Gastroesophageal sphincter (tissue), 4 donors: ENCODE measurements at regions not wholly inside any gene's neighbourhood (a gene's known extent, or its start where the extent isn't known, plus 50 kb on each side); places are given as distances from the start of the nearest gene placed in this dataset.

ENCODE experiments used
- ATAC-seq: fragments of 150-250 bp; one replicate; pipeline ENCODE4 v1.9.1; 2016; ENCODE audit warnings: mild to moderate bottlenecking, moderate library complexity
- H3K27ac ChIP-seq, 4 donors: fragments of 200-600 bp; sonication (generic) in 3 of 4; 1 replicate in 3 of 4; 2 replicates in 1 of 4; pipeline ENCODE4 v1.5.1; 2016 to 2019
- H3K27me3 ChIP-seq: fragments of 200-600 bp; sonication (generic); one replicate; pipeline ENCODE4 v1.5.1; 2019
- H3K36me3 ChIP-seq, 2 donors: fragments of 200-600 bp; sonication (generic); one replicate each; pipeline ENCODE4 v1.5.1; 2019; ENCODE audit warnings: control low read depth in 1 of 2
- H3K4me1 ChIP-seq, 3 donors: fragments of 200-600 bp; sonication (generic); 1 replicate in 2 of 3; 2 replicates in 1 of 3; pipeline ENCODE4 v1.5.1; 2016 to 2019; ENCODE audit warnings: control low read depth in 2 of 3
- H3K4me3 ChIP-seq, 2 donors: fragments of 200-600 bp; sonication (generic); one replicate each; pipeline ENCODE4 v1.5.1; 2019; ENCODE audit warnings: mild to moderate bottlenecking in 1 of 2, moderate library complexity in 1 of 2
- H3K9me3 ChIP-seq, 3 donors: fragments of 200-600 bp; sonication (generic); one replicate each; pipeline ENCODE4 v1.5.1; 2017 to 2019; ENCODE audit warnings: control low read depth in 2 of 3
- CTCF ChIP-seq, 4 experiments: fragments of 200-600 bp in 2 of 4; fragments of 450-650 bp in 2 of 4; sonication (generic) in 1 of 4; IDR thresholded peaks; one replicate each; pipeline ENCODE4 v1.5.1; 2017 to 2019; ENCODE audit warnings: antibody characterized with exemption in 4 of 4, mild to moderate bottlenecking in 2 of 4, moderate library complexity in 2 of 4
- EP300 ChIP-seq: sonication (generic); formaldehyde crosslinking; IDR thresholded peaks from one replicate; pipeline ENCODE4 v1.6.1; 2017; ENCODE audit warnings: antibody characterized with exemption, mild to moderate bottlenecking
- POLR2A ChIP-seq, 2 donors: fragments of 450-650 bp; IDR thresholded peaks; one replicate each; pipeline ENCODE4 v1.6.1; 2017; ENCODE audit warnings: antibody characterized with exemption in 2 of 2, mild to moderate bottlenecking in 2 of 2, moderate library complexity in 1 of 2
- POLR2AphosphoS5 ChIP-seq: sonication (generic); formaldehyde crosslinking; IDR thresholded peaks from one replicate; pipeline ENCODE4 v1.6.1; 2017; ENCODE audit warnings: antibody characterized with exemption
- WGBS, 2 donors: methylation state at CpG; one replicate each; pipeline ENCODE4 v1.1.5; 2018; ENCODE audit warnings: low coverage in 1 of 2; 5-methylcytosine and 5-hydroxymethylcytosine counted together

- no peak for ATAC-seq
- H3K36me3 ChIP-seq, result no peaks in the 10 kb centered on the region
- no peaks in the 10 kb centered on the region for H3K27me3 ChIP-seq
- H3K4me1 ChIP-seq, result no peaks in the 10 kb centered on the region
- WGBS, 2 donors, result 55 to 57% methylated on average over 5 of the region's 5 CpGs
- no peak overlapping the region for H3K27ac ChIP-seq
- H3K4me3 ChIP-seq, result no peak overlapping the region
- TF ChIP-seq POLR2A (IDR thresholded peaks at IDR 0.05) (no peak), POLR2AphosphoS5 (no peak)
- peaks cover 0 to 5% (median 0%) of the 10 kb centered on the region in 3 donors for H3K9me3 ChIP-seq
Measured at GRCh38 chr20:20929341-20929740, 176.8 kb downstream of the LINC00237 start.

GRCh38 chr20:20926222-20926905, 179.8 kb downstream of the LINC00237 start:
- Histone ChIP-seq H3K9me3 (peaks cover 0 to 5% (median 0%) of the 10 kb centered on the region in 3 donors), H3K4me1 (no peaks in the 10 kb centered on the region), H3K4me3 (no peak overlapping the region), H3K27ac (no peak overlapping the region), H3K36me3 (no peaks in the 10 kb centered on the region), H3K27me3 (no peaks in the 10 kb centered on the region)
- 75% methylated on average over 2 of the region's 8 CpGs; no CpG with 5 or more reads in 1 of the 2 donors for WGBS, 2 donors
- no peak for ATAC-seq
- TF ChIP-seq POLR2AphosphoS5 (no peak), EP300 (no peak), POLR2A (IDR thresholded peaks at IDR 0.05) (no peak), CTCF (IDR thresholded peaks at IDR 0.05) (no peak)

DNA sequence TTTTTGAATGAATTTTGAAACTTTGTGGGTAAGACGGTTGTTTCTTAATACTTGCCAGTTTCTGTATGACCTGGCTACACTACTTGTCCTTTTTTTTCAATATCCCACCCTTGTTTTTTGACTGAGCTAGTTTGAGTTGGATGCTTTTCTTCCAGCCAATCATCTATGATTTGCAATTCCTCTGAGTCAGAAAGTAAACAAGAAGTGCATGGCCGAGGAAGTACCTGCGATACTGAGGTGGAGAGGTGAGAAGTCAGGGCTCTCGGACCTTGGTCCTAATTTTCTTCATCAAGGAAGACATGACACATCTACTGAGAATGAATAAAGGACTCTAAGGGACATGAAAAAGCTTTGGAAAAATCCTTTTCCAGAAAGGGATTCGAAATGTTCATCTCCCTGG, 185.7 kb downstream of the LINC00237 start:
- WGBS, 2 donors, result 62 to 69% methylated on average over 3 to 5 of the region's 5 CpGs
- H3K4me3 ChIP-seq, result no peak overlapping the region
- no peak overlapping the region for H3K27ac ChIP-seq
- H3K27me3 ChIP-seq, result no peaks in the 10 kb centered on the region
- peaks cover 0 to 15% (median 0%) of the 10 kb centered on the region in 3 donors for H3K9me3 ChIP-seq
- TF ChIP-seq EP300 (no peak), CTCF (IDR thresholded peaks at IDR 0.05) (no peak), POLR2AphosphoS5 (no peak), POLR2A (IDR thresholded peaks at IDR 0.05) (no peak)
- ATAC-seq, result no peak
- H3K36me3 ChIP-seq, result no peaks in the 10 kb centered on the region
- no peaks in the 10 kb centered on the region for H3K4me1 ChIP-seq

- TF ChIP-seq CTCF (IDR thresholded peaks at IDR 0.05) (no peak), POLR2A (IDR thresholded peaks at IDR 0.05) (no peak), EP300 (no peak), POLR2AphosphoS5 (no peak)
- peaks cover 11% of the 10 kb centered on the region for H3K27me3 ChIP-seq
- H3K27ac ChIP-seq, result no peak overlapping the region
- no peak for ATAC-seq
- peaks cover 0 to 10% (median 0%) of the 10 kb centered on the region in 3 donors for H3K9me3 ChIP-seq
- H3K4me3 ChIP-seq, result no peak overlapping the region
- no peaks in the 10 kb centered on the region for H3K36me3 ChIP-seq
- WGBS, 2 donors, result 0% methylated on average over 1 of the region's 1 CpG
- no peaks in the 10 kb centered on the region for H3K4me1 ChIP-seq
Measured at GRCh38 chr20:20915844-20916243, 190.3 kb downstream of the LINC00237 start.

DNA sequence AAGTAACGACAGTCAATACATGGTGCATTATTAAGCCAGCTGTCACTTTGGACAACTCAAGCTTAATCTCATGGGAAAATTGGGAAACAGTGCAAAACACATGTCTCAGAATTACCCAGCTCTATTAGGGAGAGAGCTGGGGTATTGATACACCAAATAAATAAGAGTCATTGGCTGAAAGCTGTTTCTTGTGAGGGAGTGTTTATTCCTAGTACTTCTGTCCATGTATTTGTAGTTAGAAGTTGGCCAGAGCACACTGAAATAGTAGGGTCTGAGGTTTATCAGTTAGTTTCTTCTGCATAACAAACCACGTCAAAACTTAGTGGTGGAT, 192.0 kb upstream of the RALGAPA2 start:
- 56 to 88% methylated on average over 1 to 2 of the region's 2 CpGs for WGBS, 2 donors
- Histone ChIP-seq H3K4me3 (no peak overlapping the region), H3K9me3 (peaks cover 0 to 28% (median 0%) of the 10 kb centered on the region in 3 donors), H3K27ac (no peak overlapping the region), H3K36me3 (no peaks in the 10 kb centered on the region), H3K27me3 (peaks cover 24% of the 10 kb centered on the region), H3K4me1 (no peaks in the 10 kb centered on the region)
- no peak for ATAC-seq
- TF ChIP-seq EP300 (no peak), POLR2AphosphoS5 (no peak)

DNA sequence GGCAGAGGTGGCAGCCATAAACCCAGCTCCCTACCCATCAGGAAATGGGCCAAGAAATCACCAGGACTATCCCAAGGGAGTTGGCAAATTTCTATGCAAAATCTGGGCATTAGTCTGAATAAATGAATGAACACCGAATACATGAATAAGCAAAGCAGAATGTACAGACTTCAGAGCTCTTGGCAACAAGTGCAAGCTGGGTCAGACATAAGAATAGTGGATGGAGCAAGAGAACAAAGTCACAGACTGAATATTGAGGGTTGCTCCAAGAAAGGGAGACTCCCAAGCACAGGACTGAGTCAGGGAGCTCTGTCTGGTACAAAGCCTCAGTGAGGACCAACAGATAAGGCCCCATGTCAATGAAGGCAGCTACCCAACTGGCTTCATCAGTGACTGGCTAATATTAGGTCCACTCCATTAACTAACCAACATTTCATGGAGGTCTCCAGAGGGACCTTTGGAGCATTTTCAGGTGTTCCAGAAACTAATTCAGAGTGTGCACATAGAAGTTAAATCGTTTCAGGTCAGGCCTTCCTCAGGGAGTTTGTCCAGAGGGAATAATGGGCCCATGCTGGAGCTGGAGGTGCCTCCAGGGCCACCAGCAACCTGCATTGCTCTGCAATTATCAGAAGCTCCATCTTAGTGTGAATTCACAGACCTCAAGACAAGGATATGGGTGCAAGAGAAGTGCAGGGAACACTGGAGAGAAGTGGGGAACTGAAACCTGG, 191.5 kb upstream of the RALGAPA2 start:
- H3K4me3 ChIP-seq, result no peak overlapping the region
- ATAC-seq, result no peak
- no peaks in the 10 kb centered on the region for H3K4me1 ChIP-seq
- H3K9me3 ChIP-seq, result peaks cover 0 to 28% (median 0%) of the 10 kb centered on the region in 3 donors
- no peaks in the 10 kb centered on the region for H3K36me3 ChIP-seq
- H3K27me3 ChIP-seq, result peaks cover 24% of the 10 kb centered on the region
- H3K27ac ChIP-seq, result no peak overlapping the region
- 86% methylated on average over 1 of the region's 2 CpGs for WGBS, 2 donors
- TF ChIP-seq POLR2AphosphoS5, result no peak
